GM12878 (cell line): ENCODE measurements at regions not wholly inside any gene's neighbourhood (a gene's known extent, or its start where the extent isn't known, plus 50 kb on each side); places are given as distances from the start of the nearest gene placed in this dataset.

Experiments used
- ATAC-seq: fragments of 200-7000 bp; cut with Tn5 transposase; 3 replicates; pipeline ENCODE4 v1.9.1; 2020; ENCODE audit warnings: mild to moderate bottlenecking, moderate library complexity
- BruUV-seq: library from RNA; stranded (reverse); fragments of 400-500 nt; replicated peaks from 2 replicates; lab custom pipeline; 2021; lab: Mats Ljungman, UMichigan
- CTCF ChIA-PET: fragments of 300-600 bp; sonication (Branson Sonifier 250); formaldehyde crosslinking; extraction: SDS; loops from one replicate; lab custom pipeline; 2021; ENCODE audit warnings: inconsistent platforms; lab: Yijun Ruan, JAX
- POLR2A ChIA-PET: fragments of 350-600 bp; formaldehyde crosslinking; extraction: SDS; loops from one replicate; lab custom pipeline; 2021; ENCODE audit warnings: inconsistent platforms; lab: Charles Lee
- RAD21 ChIA-PET: fragments of 300-600 bp; sonication (Branson Sonifier 250); formaldehyde crosslinking; loops from one replicate; lab custom pipeline; 2023; ENCODE audit warnings: antibody characterized with exemption; ENCODE audit not compliant: unreplicated experiment; lab: Charles Lee
- SMC1A ChIA-PET: fragments of 300-600 bp; sonication (Branson Sonifier 250); formaldehyde crosslinking; loops from one replicate; lab custom pipeline; 2023; ENCODE audit not compliant: unreplicated experiment, uncharacterized antibody; lab: Charles Lee
- DNase-seq: peaks from one replicate; pipeline ENCODE4 v3.0.0-alpha.2; 2011; ENCODE audit warnings: low read depth, low spot score
- FAIRE-seq: peaks from 3 replicates; lab custom pipeline; 2011; peaks lifted over from hg19 to GRCh38; lab: Jason Lieb, UNC
- H2AFZ ChIP-seq: 2 replicates; pipeline ENCODE4 v1.6.0; 2011; ENCODE audit warnings: low read depth, low read length, control low read depth; ENCODE audit not compliant: control insufficient read depth
- H3K27ac ChIP-seq: 2 replicates; pipeline ENCODE4 v1.5.1; 2011; ENCODE audit warnings: control low read depth; ENCODE audit not compliant: control insufficient read depth, insufficient read depth
- H3K27me3 ChIP-seq, 2 experiments: replicated peaks in 1 of 2; 2 replicates each; pipeline versions ENCODE4 v1.6.0 to v1.6.1; 2011; ENCODE audit warnings: low read length in 1 of 2; ENCODE audit not compliant: control insufficient read depth in 2 of 2, insufficient read depth in 2 of 2
- H3K36me3 ChIP-seq, 2 experiments: 2 replicates each; pipeline ENCODE4 v1.5.1; 2011; ENCODE audit warnings: low read length in 1 of 2; ENCODE audit not compliant: control insufficient read depth in 2 of 2, insufficient read depth in 2 of 2
- H3K4me1 ChIP-seq: 2 replicates; pipeline ENCODE4 v1.6.1; 2011; ENCODE audit warnings: mild to moderate bottlenecking, low read length, moderate library complexity, mixed read lengths; ENCODE audit not compliant: control insufficient read depth, insufficient read depth
- H3K4me2 ChIP-seq: 2 replicates; pipeline ENCODE4 v1.6.0; 2011; ENCODE audit warnings: control low read depth; ENCODE audit not compliant: control insufficient read depth, insufficient read depth
- H3K4me3 ChIP-seq: fragments of 200-600 bp; sonication (generic); 2 replicates; pipeline ENCODE4 v1.5.1; 2016
- H3K79me2 ChIP-seq: 2 replicates; pipeline ENCODE4 v1.6.0; 2011; ENCODE audit warnings: low read length; ENCODE audit not compliant: control insufficient read depth, insufficient read depth
- H3K9ac ChIP-seq: 2 replicates; pipeline ENCODE4 v1.8.0; 2011; ENCODE audit warnings: low read length, control low read depth, mixed read lengths; ENCODE audit not compliant: control insufficient read depth, insufficient read depth
- H3K9me3 ChIP-seq: replicated peaks from 3 replicates; pipeline ENCODE4 v1.5.1; 2011; ENCODE audit warnings: mild to moderate bottlenecking, low read length; ENCODE audit not compliant: control insufficient read depth, insufficient read depth
- H4K20me1 ChIP-seq: 2 replicates; pipeline ENCODE4 v1.6.0; 2011; ENCODE audit not compliant: control insufficient read depth, insufficient read depth
- ATF2 ChIP-seq: IDR thresholded peaks from 2 replicates; pipeline ENCODE4 v1.6.1; 2012; ENCODE audit warnings: low read length, inconsistent platforms
- BRCA1 ChIP-seq: IDR thresholded peaks from 2 replicates; pipeline ENCODE4 v1.6.1; 2011; ENCODE audit warnings: low read depth, low read length, improper control_type of control experiment
- E4F1 ChIP-seq: fragments of 450-650 bp; IDR thresholded peaks from 2 replicates; pipeline ENCODE4 v1.6.1; 2018; ENCODE audit warnings: borderline replicate concordance, mild to moderate bottlenecking; ENCODE audit not compliant: partially characterized antibody
- ELK1 ChIP-seq: IDR thresholded peaks from 2 replicates; pipeline ENCODE4 v1.6.1; 2012; ENCODE audit warnings: low read depth, low read length, improper control_type of control experiment
- FOXK2 ChIP-seq: fragments of 450-650 bp; IDR thresholded peaks from 2 replicates; pipeline ENCODE4 v1.6.1; 2017; ENCODE audit warnings: mild to moderate bottlenecking, moderate library complexity
- LARP7 ChIP-seq: fragments of 450-650 bp; IDR thresholded peaks from 2 replicates; pipeline ENCODE4 v1.6.1; 2017; ENCODE audit warnings: mild to moderate bottlenecking
- NFYA ChIP-seq: IDR thresholded peaks from 2 replicates; pipeline ENCODE4 v1.6.1; 2011; ENCODE audit warnings: low read depth, mild to moderate bottlenecking, low read length, improper control_type of control experiment, borderline replicate concordance
- POLR2A ChIP-seq: IDR thresholded peaks from 2 replicates; pipeline ENCODE4 v1.6.1; 2011; ENCODE audit warnings: low read depth, mild to moderate bottlenecking, low read length
- REST ChIP-seq: IDR thresholded peaks from 2 replicates; pipeline ENCODE4 v1.6.1; 2012; ENCODE audit warnings: mild to moderate bottlenecking, low read depth, low read length
- USF2 ChIP-seq: IDR thresholded peaks from 2 replicates; pipeline ENCODE4 v1.6.1; 2011; ENCODE audit warnings: low read depth, low read length, improper control_type of control experiment, borderline replicate concordance
- ZBTB33 ChIP-seq: fragments of 450-650 bp; IDR thresholded peaks from 2 replicates; pipeline ENCODE4 v1.6.1; 2017; ENCODE audit warnings: mild to moderate bottlenecking
- ZNF274 ChIP-seq: IDR thresholded peaks from one replicate; pipeline ENCODE4 v1.8.0; 2011; ENCODE audit not compliant: insufficient read length, insufficient read depth
- WGBS: methylation state at CpG from one replicate; pipeline ENCODE4 v1.1.6; 2016; ENCODE audit warnings: low lambda C conversion rate; ENCODE audit not compliant: insufficient replicate concordance, insufficient coverage; ENCODE audit errors: missing lambda C conversion rate; 5-methylcytosine and 5-hydroxymethylcytosine counted together
- in situ Hi-C: fragments of 300-500 bp; cut with MboI; formaldehyde crosslinking; loops from 9 replicates; pipeline ENCODE4 v1.14.3; 2018; ENCODE audit warnings: mixed read lengths
- intact Hi-C: fragments of 100-400 bp; cut with micrococcal nuclease; formaldehyde crosslinking; loops from one replicate; pipeline ENCODE4 v1.14.2; 2022; ENCODE audit not compliant: unreplicated experiment

- TF ChIP-seq ZBTB33 (no peak), ATF2 (no peak), USF2 (no peak), ZNF274 (no peak), NFYA (no peak)
Observed at GRCh38 chr10:44186150-44186549, 198.7 kb downstream of the CXCL12 start (continued).

- in situ Hi-C loops: no loop called here
- no TSS peak for BruUV-seq
- H4K20me1 ChIP-seq: no peaks in the 10 kb centered on the region
- intact Hi-C loops: no loop called here
- H2AFZ ChIP-seq: no peak overlapping the region
- H3K36me3 ChIP-seq: no peaks in the 10 kb centered on the region
- no peak for DNase-seq
- no peak for FAIRE-seq
- SMC1A ChIA-PET: no interaction called here
- H3K4me3 ChIP-seq: no peak overlapping the region
- no peaks in the 10 kb centered on the region for H3K79me2 ChIP-seq
- CTCF ChIA-PET: interaction anchor here (0.8 kb wide), 1 partner anchor 413 kb away, joined by 3 read pairs; no protein-coding TSS in a partner anchor
- 24% methylated on average over 6 of the region's 6 CpGs for WGBS
- no peaks in the 10 kb centered on the region for H3K27me3 ChIP-seq
- POLR2A ChIA-PET: no interaction called here
- no peak overlapping the region for H3K9ac ChIP-seq
- H3K27ac ChIP-seq: no peak overlapping the region
- no peaks in the 10 kb centered on the region for H3K4me1 ChIP-seq
- RAD21 ChIA-PET: no interaction called here
- H3K9me3 ChIP-seq: no peaks in the 10 kb centered on the region
- H3K4me2 ChIP-seq: no peak overlapping the region
- ATAC-seq: no peak
- TF ChIP-seq ELK1: no peak
- TF ChIP-seq E4F1: no peak
- no peak for TF ChIP-seq REST
- TF ChIP-seq BRCA1: no peak
- TF ChIP-seq FOXK2: no peak
- TF ChIP-seq POLR2A: no peak
- TF ChIP-seq LARP7: no peak
- no peak for TF ChIP-seq NFYA
Observed at GRCh38 chr10:44185315-44185666, 199.6 kb downstream of the CXCL12 start.
